Neuronal stem cell (in vitro differentiated cells): ENCODE measurements at regions not wholly inside any gene's neighbourhood (a gene's known extent, or its start where the extent isn't known, plus 50 kb on each side); places are given as distances from the start of the nearest gene placed in this dataset.

ENCODE experiments used
- DNase-seq: peaks from one replicate; pipeline ENCODE4 v3.0.0-alpha.2; 2013; ENCODE audit warnings: low spot score
- H2AFZ ChIP-seq: one replicate; pipeline ENCODE4 v1.6.1; 2013; ENCODE audit warnings: mild to moderate bottlenecking, low read length, inconsistent platforms
- H2AK5ac ChIP-seq: 2 replicates; pipeline ENCODE4 v1.6.1; 2013; ENCODE audit warnings: low read depth, mild to moderate bottlenecking, inconsistent platforms, low read length, moderate library complexity, mixed read lengths
- H2BK120ac ChIP-seq: 2 replicates; pipeline ENCODE4 v1.6.1; 2013; ENCODE audit warnings: low read depth, mild to moderate bottlenecking, inconsistent platforms, low read length, moderate library complexity, mixed read lengths
- H2BK12ac ChIP-seq: one replicate; pipeline ENCODE4 v1.6.1; 2013; ENCODE audit warnings: low read length, inconsistent platforms
- H2BK15ac ChIP-seq: 2 replicates; pipeline ENCODE4 v1.6.1; 2013; ENCODE audit warnings: mild to moderate bottlenecking, low read length, inconsistent platforms, mixed read lengths
- H2BK5ac ChIP-seq: one replicate; pipeline ENCODE4 v1.6.1; 2013; ENCODE audit warnings: inconsistent platforms, mild to moderate bottlenecking, low read length, moderate library complexity
- H3K14ac ChIP-seq: one replicate; pipeline ENCODE4 v1.6.1; 2013; ENCODE audit warnings: low read length, inconsistent platforms
- H3K18ac ChIP-seq: 2 replicates; pipeline ENCODE4 v1.6.1; 2013; ENCODE audit warnings: low read length, inconsistent platforms
- H3K23ac ChIP-seq: 2 replicates; pipeline ENCODE4 v1.6.1; 2013; ENCODE audit warnings: low read depth, mild to moderate bottlenecking, mixed read lengths, low read length, inconsistent platforms; ENCODE audit not compliant: poor library complexity
- H3K27ac ChIP-seq: replicated peaks from 3 replicates; pipeline ENCODE4 v1.5.1; 2013; ENCODE audit warnings: low read length, inconsistent platforms
- H3K27me3 ChIP-seq, 3 experiments: 2 replicates each; pipeline ENCODE4 v1.6.1; 2013; ENCODE audit warnings: low read length in 3 of 3, mild to moderate bottlenecking in 2 of 3, inconsistent platforms in 1 of 3, low read depth in 1 of 3, mixed read lengths in 1 of 3, moderate library complexity in 1 of 3; ENCODE audit not compliant: control insufficient read depth in 3 of 3, insufficient read depth in 3 of 3
- H3K36me3 ChIP-seq, 2 donors: replicated peaks in 1 of 2; 2 replicates each; pipeline ENCODE4 v1.6.1; 2013; ENCODE audit warnings: low read length in 2 of 2; ENCODE audit not compliant: control insufficient read depth in 2 of 2, insufficient read depth in 2 of 2
- H3K4ac ChIP-seq: 2 replicates; pipeline ENCODE4 v1.6.1; 2013; ENCODE audit warnings: inconsistent platforms, mild to moderate bottlenecking, low read length, moderate library complexity
- H3K4me1 ChIP-seq, 2 donors: 1 replicate in 1 of 2; 2 replicates in 1 of 2; pipeline ENCODE4 v1.6.1; 2013; ENCODE audit warnings: low read length in 2 of 2, low read depth in 1 of 2; ENCODE audit not compliant: control insufficient read depth in 2 of 2, insufficient read depth in 1 of 2
- H3K4me2 ChIP-seq: one replicate; pipeline ENCODE4 v1.6.1; 2013; ENCODE audit warnings: mild to moderate bottlenecking, low read length, inconsistent platforms; ENCODE audit not compliant: insufficient read depth, poor library complexity, severe bottlenecking
- H3K4me3 ChIP-seq, 2 donors: 2 replicates each; pipeline ENCODE4 v1.5.1; 2013; ENCODE audit warnings: low read length in 2 of 2, mild to moderate bottlenecking in 2 of 2, inconsistent platforms in 1 of 2, moderate library complexity in 1 of 2
- H3K79me1 ChIP-seq: one replicate; pipeline ENCODE4 v1.6.1; 2013; ENCODE audit warnings: low read depth, mild to moderate bottlenecking, inconsistent platforms, low read length, moderate library complexity
- H3K9ac ChIP-seq: one replicate; pipeline ENCODE4 v1.6.1; 2013; ENCODE audit warnings: mild to moderate bottlenecking, low read depth, low read length, inconsistent platforms; ENCODE audit not compliant: poor library complexity
- H3K9me3 ChIP-seq, 2 donors: replicated peaks in 1 of 2; 2 replicates each; pipeline versions ENCODE3 to v1.6.1; 2013; ENCODE audit warnings: low read length in 2 of 2, mild to moderate bottlenecking in 2 of 2, inconsistent platforms in 1 of 2, low read depth in 1 of 2, mixed read lengths in 1 of 2, moderate library complexity in 1 of 2; ENCODE audit not compliant: control insufficient read depth in 2 of 2, insufficient read depth in 1 of 2
- H4K8ac ChIP-seq: one replicate; pipeline ENCODE4 v1.6.1; 2013; ENCODE audit warnings: low read depth, mild to moderate bottlenecking, inconsistent platforms, low read length, moderate library complexity
- H4K91ac ChIP-seq: one replicate; pipeline ENCODE4 v1.6.1; 2013; ENCODE audit warnings: low read length, low read depth, mild to moderate bottlenecking, inconsistent platforms; ENCODE audit not compliant: poor library complexity
- WGBS, 2 donors: extraction: QIAGEN DNeasy Blood & Tissue Kit; methylation state at CpG; one replicate each; pipeline ENCODE4 v1.1.7; 2013; ENCODE audit warnings: missing lambda C conversion rate in 2 of 2, mixed read lengths in 1 of 2; ENCODE audit not compliant: insufficient read length in 2 of 2, insufficient replicate concordance in 1 of 2; ENCODE audit errors: extremely low coverage in 2 of 2; 5-methylcytosine and 5-hydroxymethylcytosine counted together

DNA sequence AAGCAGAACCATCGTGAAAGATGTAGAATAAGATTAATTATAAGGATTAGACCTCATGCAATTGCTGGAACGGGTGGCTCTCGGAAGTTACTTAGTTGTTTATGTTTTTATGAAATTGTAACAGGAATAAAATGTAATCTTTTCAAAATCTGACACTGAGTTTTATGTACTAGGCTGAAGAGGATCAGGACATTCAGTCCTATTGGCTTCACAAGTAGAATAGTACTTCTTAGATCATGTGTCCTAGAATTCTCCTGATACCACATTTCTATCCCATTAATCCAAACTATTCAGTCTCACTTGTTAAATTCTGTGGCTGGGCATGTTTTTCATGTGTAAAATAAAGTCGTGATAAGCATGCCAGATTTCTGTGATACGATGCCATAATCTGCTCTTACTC is 423.5 kb upstream of the OR4E1 start:
- no peak for DNase-seq
- Histone ChIP-seq H3K4me3 (no peak overlapping the region), H3K4me1 (no peaks in the 10 kb centered on the region), H3K36me3 (no peaks in the 10 kb centered on the region), H3K23ac (no peak overlapping the region), H2AK5ac (no peak overlapping the region), H3K79me1 (no peaks in the 10 kb centered on the region), H2BK12ac (no peak overlapping the region), H3K27ac (no peak overlapping the region), H4K8ac (no peak overlapping the region), H3K9me3 (no peaks in the 10 kb centered on the region), H3K14ac (no peak overlapping the region), H2AFZ (no peak overlapping the region), H4K91ac (no peak overlapping the region), H3K4ac (no peak overlapping the region), H2BK5ac (no peak overlapping the region), H3K27me3 (no peaks in the 10 kb centered on the region), H2BK15ac (no peak overlapping the region), H3K9ac (no peak overlapping the region), H3K18ac (no peak overlapping the region), H2BK120ac (no peak overlapping the region), H3K4me2 (no peak overlapping the region)
- no CpG with 5 or more reads among the region's 5 CpGs for WGBS, 2 donors

DNA sequence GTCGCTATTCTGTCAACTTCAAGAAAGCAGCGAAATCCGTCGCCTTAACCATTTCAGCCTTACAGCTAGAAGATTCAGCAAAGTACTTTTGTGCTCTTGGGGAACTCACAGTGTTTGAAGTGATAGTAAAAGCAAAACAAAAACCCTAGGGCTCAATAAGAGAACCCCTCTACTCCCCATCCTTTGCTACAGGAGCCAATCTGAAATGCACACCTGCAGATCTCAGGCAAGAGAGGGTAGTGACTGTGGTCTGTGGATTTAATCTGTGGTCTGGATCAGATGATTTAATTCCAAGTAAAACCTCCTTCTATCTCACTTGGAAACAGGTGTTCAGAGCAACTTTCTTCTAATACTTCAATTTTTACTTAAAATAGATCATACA is 422.9 kb upstream of the OR4E1 start:
- H3K23ac ChIP-seq, result no peak overlapping the region
- H3K9me3 ChIP-seq, result no peaks in the 10 kb centered on the region
- no peak overlapping the region for H3K4ac ChIP-seq
- H3K4me3 ChIP-seq, result no peak overlapping the region
- no peak overlapping the region for H2AFZ ChIP-seq
- no peaks in the 10 kb centered on the region for H3K27me3 ChIP-seq
- H3K18ac ChIP-seq, result no peak overlapping the region
- H4K8ac ChIP-seq, result no peak overlapping the region
- WGBS, 2 donors, result no CpG with 5 or more reads among the region's 4 CpGs
- no peak for DNase-seq
- no peak overlapping the region for H3K27ac ChIP-seq
- no peak overlapping the region for H3K4me2 ChIP-seq
- no peak overlapping the region for H2BK5ac ChIP-seq
- H2BK15ac ChIP-seq, result no peak overlapping the region
- H3K79me1 ChIP-seq, result no peaks in the 10 kb centered on the region
- no peak overlapping the region for H3K9ac ChIP-seq
- no peak overlapping the region for H2BK120ac ChIP-seq
- H4K91ac ChIP-seq, result no peak overlapping the region
- H3K4me1 ChIP-seq, result no peaks in the 10 kb centered on the region
- H2BK12ac ChIP-seq, result no peak overlapping the region
- no peaks in the 10 kb centered on the region for H3K36me3 ChIP-seq
- no peak overlapping the region for H2AK5ac ChIP-seq
- no peak overlapping the region for H3K14ac ChIP-seq

DNA sequence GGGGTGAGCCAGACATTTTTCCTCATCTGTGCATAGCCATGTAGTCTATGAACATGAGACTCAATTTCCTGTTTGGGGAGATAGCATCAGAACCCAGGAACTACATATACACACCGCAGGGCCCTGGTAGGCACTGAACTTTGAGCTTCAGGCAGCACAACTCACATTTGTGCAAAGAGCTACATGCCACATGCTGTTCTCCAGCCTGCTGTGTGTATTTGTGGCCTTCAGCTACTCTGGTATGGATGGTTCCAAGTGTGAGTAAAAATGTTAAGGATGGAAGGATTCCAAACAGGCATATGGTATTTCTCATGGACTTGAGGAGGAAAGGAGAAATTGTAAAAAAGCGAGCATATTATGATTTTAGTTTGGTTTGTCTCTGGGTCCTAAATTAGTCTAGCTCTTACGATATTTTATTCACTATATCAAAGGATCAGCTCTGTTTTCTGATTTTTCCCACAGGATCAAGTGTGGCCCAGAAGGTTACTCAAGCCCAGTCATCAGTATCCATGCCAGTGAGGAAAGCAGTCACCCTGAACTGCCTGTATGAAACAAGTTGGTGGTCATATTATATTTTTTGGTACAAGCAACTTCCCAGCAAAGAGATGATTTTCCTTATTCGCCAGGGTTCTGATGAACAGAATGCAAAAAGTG is 422.4 kb upstream of the OR4E1 start:
- Histone ChIP-seq H3K4me2 (no peak overlapping the region), H2AK5ac (no peak overlapping the region), H3K9me3 (no peaks in the 10 kb centered on the region), H3K9ac (no peak overlapping the region), H3K36me3 (no peaks in the 10 kb centered on the region), H2AFZ (no peak overlapping the region), H3K14ac (no peak overlapping the region), H4K91ac (no peak overlapping the region), H3K4ac (no peak overlapping the region), H3K79me1 (no peaks in the 10 kb centered on the region), H2BK15ac (no peak overlapping the region), H3K4me3 (peak overlapping the region in 1 of 2 donors; percentile 47), H2BK5ac (no peak overlapping the region), H2BK120ac (no peak overlapping the region), H2BK12ac (no peak overlapping the region), H3K18ac (no peak overlapping the region), H3K27ac (no peak overlapping the region), H3K23ac (no peak overlapping the region), H3K4me1 (no peaks in the 10 kb centered on the region), H3K27me3 (no peaks in the 10 kb centered on the region), H4K8ac (no peak overlapping the region)
- DNase-seq, result no peak
- WGBS, 2 donors, result no CpG with 5 or more reads among the region's 4 CpGs

DNA sequence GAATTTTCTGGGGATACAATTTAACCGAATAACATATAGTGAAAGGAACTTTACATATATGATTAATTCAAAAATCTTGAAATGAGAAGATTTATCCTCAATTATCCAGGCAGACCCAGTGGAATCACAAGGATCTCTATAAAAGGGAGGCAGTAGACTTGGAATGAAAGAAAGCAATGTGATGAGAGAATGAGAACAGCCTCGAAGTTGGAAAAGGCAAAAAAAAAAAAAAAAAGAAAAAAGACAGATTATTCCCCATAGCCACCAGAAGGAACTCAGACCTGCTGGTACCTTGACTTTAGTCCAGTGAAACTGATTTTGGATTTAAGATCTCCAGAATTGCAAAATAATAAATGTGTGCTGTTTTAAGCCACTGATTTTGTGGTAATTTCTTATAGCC is 416.3 kb upstream of the OR4E1 start:
- H3K23ac ChIP-seq, result no peak overlapping the region
- H2AFZ ChIP-seq, result no peak overlapping the region
- H3K14ac ChIP-seq, result no peak overlapping the region
- H3K79me1 ChIP-seq, result no peaks in the 10 kb centered on the region
- no peak overlapping the region for H3K4me3 ChIP-seq
- H3K9me3 ChIP-seq, result no peaks in the 10 kb centered on the region
- no peak overlapping the region for H4K8ac ChIP-seq
- H4K91ac ChIP-seq, result no peak overlapping the region
- no peak overlapping the region for H3K4me2 ChIP-seq
- no peak overlapping the region for H2BK12ac ChIP-seq
- no peak overlapping the region for H2AK5ac ChIP-seq
- no peaks in the 10 kb centered on the region for H3K4me1 ChIP-seq
- WGBS, 2 donors, result no CpG with 5 or more reads among the region's 2 CpGs
- no peak overlapping the region for H3K9ac ChIP-seq
- no peak overlapping the region for H3K4ac ChIP-seq
- H2BK5ac ChIP-seq, result no peak overlapping the region
- no peaks in the 10 kb centered on the region for H3K36me3 ChIP-seq
- H2BK120ac ChIP-seq, result no peak overlapping the region
- no peak overlapping the region for H3K27ac ChIP-seq
- no peak for DNase-seq
- H3K18ac ChIP-seq, result no peak overlapping the region
- no peak overlapping the region for H2BK15ac ChIP-seq
- H3K27me3 ChIP-seq, result no peaks in the 10 kb centered on the region
